ENCODE measurements at regions not wholly inside any gene's neighbourhood (a gene's known extent, or its start where the extent isn't known, plus 50 kb on each side); places are given as distances from the start of the nearest gene placed in this dataset.

- Histone ChIP-seq H3K27ac (no peak overlapping the region), H3K9me3 (peaks cover 0 to 10% (median 0%) of the 10 kb centered on the region in 3 donors), H3K4me3 (no peak overlapping the region), H3K36me3 (no peaks in the 10 kb centered on the region), H3K27me3 (peaks cover 5% of the 10 kb centered on the region), H3K4me1 (no peaks in the 10 kb centered on the region)
- ATAC-seq = no peak
- no peak for TF ChIP-seq EP300 (IDR thresholded peaks at IDR 0.05)
- no peak for TF ChIP-seq POLR2AphosphoS5 (IDR thresholded peaks at IDR 0.05)
- TF ChIP-seq CTCF (IDR thresholded peaks at IDR 0.05) = no peak
- TF ChIP-seq POLR2A (IDR thresholded peaks at IDR 0.05) = no peak
- 73 to 89% methylated on average over 3 to 4 of the region's 4 CpGs for WGBS, 2 donors (ENCODE audit: low coverage in 1 of 2)
Measured at GRCh38 chr2:103002954-103003353, 241.1 kb downstream of the TMEM182 start.

- peaks cover 5% of the 10 kb centered on the region for H3K27me3 ChIP-seq
- H3K9me3 ChIP-seq = peaks cover 0 to 10% (median 0%) of the 10 kb centered on the region in 3 donors
- no peak overlapping the region for H3K4me3 ChIP-seq
- no peak for ATAC-seq
- TF ChIP-seq POLR2AphosphoS5 (IDR thresholded peaks at IDR 0.05) (no peak), CTCF (IDR thresholded peaks at IDR 0.05) (no peak), POLR2A (IDR thresholded peaks at IDR 0.05) (no peak), EP300 (IDR thresholded peaks at IDR 0.05) (no peak)
- no peak overlapping the region for H3K27ac ChIP-seq
- no peaks in the 10 kb centered on the region for H3K4me1 ChIP-seq
- H3K36me3 ChIP-seq = no peaks in the 10 kb centered on the region
- WGBS, 2 donors (ENCODE audit: low coverage in 1 of 2) = 58 to 64% methylated on average over 4 to 7 of the region's 9 CpGs
Measured at GRCh38 chr2:103003750-103004260, 242.0 kb downstream of the TMEM182 start.

- Histone ChIP-seq H3K4me1 (no peaks in the 10 kb centered on the region), H3K4me3 (no peak overlapping the region), H3K9me3 (peaks cover 0 to 10% (median 0%) of the 10 kb centered on the region in 3 donors), H3K27ac (no peak overlapping the region), H3K27me3 (peaks cover 3% of the 10 kb centered on the region), H3K36me3 (no peaks in the 10 kb centered on the region)
- TF ChIP-seq EP300 (IDR thresholded peaks at IDR 0.05) (no peak), CTCF (IDR thresholded peaks at IDR 0.05) (no peak)
- ATAC-seq = no peak
- WGBS, 2 donors (ENCODE audit: low coverage in 1 of 2) = 38 to 77% methylated on average over 2 of the region's 2 CpGs
Measured at GRCh38 chr2:103004426-103004942, 242.7 kb downstream of the TMEM182 start.

GRCh38 chr2:103005393-103005792 lies 243.6 kb downstream of the TMEM182 start:
- H3K27ac ChIP-seq = no peak overlapping the region
- H3K27me3 ChIP-seq = peaks cover 3% of the 10 kb centered on the region
- H3K36me3 ChIP-seq = no peaks in the 10 kb centered on the region
- 39 to 53% methylated on average over 2 to 3 of the region's 3 CpGs for WGBS, 2 donors (ENCODE audit: low coverage in 1 of 2)
- no peak overlapping the region for H3K4me3 ChIP-seq
- H3K4me1 ChIP-seq = no peaks in the 10 kb centered on the region
- TF ChIP-seq POLR2AphosphoS5 (IDR thresholded peaks at IDR 0.05) = no peak
- no peak for TF ChIP-seq POLR2A (IDR thresholded peaks at IDR 0.05)
- no peak for TF ChIP-seq CTCF (IDR thresholded peaks at IDR 0.05)
- TF ChIP-seq EP300 (IDR thresholded peaks at IDR 0.05) = no peak
- no peak for ATAC-seq
- H3K9me3 ChIP-seq = peaks cover 0 to 8% (median 0%) of the 10 kb centered on the region in 3 donors

- H3K27me3 ChIP-seq = peaks cover 3% of the 10 kb centered on the region
- no peak for ATAC-seq
- H3K9me3 ChIP-seq = no peaks in the 10 kb centered on the region
- no peak overlapping the region for H3K4me3 ChIP-seq
- no peak overlapping the region for H3K27ac ChIP-seq
- H3K36me3 ChIP-seq = no peaks in the 10 kb centered on the region
- TF ChIP-seq POLR2A (IDR thresholded peaks at IDR 0.05) (no peak), CTCF (IDR thresholded peaks at IDR 0.05) (no peak), POLR2AphosphoS5 (IDR thresholded peaks at IDR 0.05) (no peak), EP300 (IDR thresholded peaks at IDR 0.05) (no peak)
- H3K4me1 ChIP-seq = no peaks in the 10 kb centered on the region
- 30 to 38% methylated on average over 3 of the region's 3 CpGs for WGBS, 2 donors (ENCODE audit: low coverage in 1 of 2)
Measured at GRCh38 chr2:103007086-103007485, 245.3 kb downstream of the TMEM182 start.

Measured in gastroesophageal sphincter (tissue), 4 donors.